HUES48 (cell line): ENCODE measurements at regions not wholly inside any gene's neighbourhood (a gene's known extent, or its start where the extent isn't known, plus 50 kb on each side); places are given as distances from the start of the nearest gene placed in this dataset.
"Not testable (repeated sequence)": the region's sequence is repeated elsewhere in the genome, so short reads cannot be mapped to it uniquely, and the experiment has no call there.

Experiments
- H3K27ac ChIP-seq: one replicate; pipeline ENCODE4 v1.7.0; 2013; ENCODE audit warnings: low read depth, low read length, inconsistent platforms
- H3K27me3 ChIP-seq: 2 replicates; pipeline ENCODE4 v1.6.1; 2013; ENCODE audit warnings: mild to moderate bottlenecking, low read length; ENCODE audit not compliant: control insufficient read depth, insufficient read depth
- H3K36me3 ChIP-seq: 2 replicates; pipeline ENCODE4 v1.6.1; 2013; ENCODE audit warnings: low read length; ENCODE audit not compliant: control insufficient read depth, insufficient read depth
- H3K4me1 ChIP-seq: 2 replicates; pipeline ENCODE4 v1.6.1; 2013; ENCODE audit warnings: mild to moderate bottlenecking, low read length; ENCODE audit not compliant: control insufficient read depth, insufficient read depth
- H3K4me3 ChIP-seq: 2 replicates; pipeline ENCODE4 v1.5.1; 2013; ENCODE audit warnings: mild to moderate bottlenecking, low read depth, low read length
- H3K9ac ChIP-seq: 2 replicates; pipeline ENCODE4 v1.6.1; 2013; ENCODE audit warnings: mild to moderate bottlenecking, low read depth, low read length, moderate library complexity
- H3K9me3 ChIP-seq: 2 replicates; pipeline ENCODE4 v1.6.1; 2013; ENCODE audit warnings: low read length; ENCODE audit not compliant: control insufficient read depth, insufficient read depth

DNA sequence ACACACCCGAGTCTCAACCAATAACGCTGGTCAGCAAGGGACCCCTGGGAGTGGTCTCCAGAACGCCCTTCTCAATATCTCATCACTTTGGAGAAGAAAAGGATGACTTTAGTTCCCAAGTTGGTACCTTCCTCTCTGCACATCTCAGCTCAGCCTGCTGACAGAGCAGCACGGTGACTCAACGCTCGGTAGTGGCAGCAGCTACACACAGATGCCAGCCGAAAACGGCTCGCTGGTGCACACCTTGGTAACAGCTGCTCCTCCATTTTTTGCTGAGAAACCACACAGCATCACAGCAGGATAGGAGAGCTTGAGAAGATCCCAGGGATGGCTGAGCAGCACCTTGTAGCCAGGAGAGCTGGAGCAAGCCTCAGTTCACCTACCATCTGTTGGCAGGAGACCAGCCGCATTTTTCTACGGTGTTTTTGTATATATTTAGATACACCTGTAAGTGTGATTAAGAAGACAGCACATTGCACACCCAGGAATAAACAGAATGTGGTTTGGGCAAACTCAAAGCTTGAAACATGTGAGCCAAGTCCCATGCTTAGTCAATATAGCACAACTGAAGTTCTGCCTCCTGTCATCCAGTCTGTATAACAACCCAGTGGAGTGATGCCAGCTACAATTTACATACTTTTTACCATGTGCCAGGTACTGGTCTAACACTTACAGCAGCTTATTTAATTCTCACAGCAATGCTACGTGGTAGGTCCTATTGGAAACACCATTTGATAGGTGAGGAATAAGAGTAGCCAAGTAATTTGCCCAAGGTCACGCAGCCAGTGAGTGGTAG lies 83.8 kb upstream of the ERCC4 start:
- Histone ChIP-seq H3K36me3 (no peaks in the 10 kb centered on the region), H3K27ac (no peak overlapping the region), H3K4me1 (no peaks in the 10 kb centered on the region), H3K9me3 (no peaks in the 10 kb centered on the region), H3K27me3 (no peaks in the 10 kb centered on the region), H3K4me3 (no peak overlapping the region), H3K9ac (no peak overlapping the region)

DNA sequence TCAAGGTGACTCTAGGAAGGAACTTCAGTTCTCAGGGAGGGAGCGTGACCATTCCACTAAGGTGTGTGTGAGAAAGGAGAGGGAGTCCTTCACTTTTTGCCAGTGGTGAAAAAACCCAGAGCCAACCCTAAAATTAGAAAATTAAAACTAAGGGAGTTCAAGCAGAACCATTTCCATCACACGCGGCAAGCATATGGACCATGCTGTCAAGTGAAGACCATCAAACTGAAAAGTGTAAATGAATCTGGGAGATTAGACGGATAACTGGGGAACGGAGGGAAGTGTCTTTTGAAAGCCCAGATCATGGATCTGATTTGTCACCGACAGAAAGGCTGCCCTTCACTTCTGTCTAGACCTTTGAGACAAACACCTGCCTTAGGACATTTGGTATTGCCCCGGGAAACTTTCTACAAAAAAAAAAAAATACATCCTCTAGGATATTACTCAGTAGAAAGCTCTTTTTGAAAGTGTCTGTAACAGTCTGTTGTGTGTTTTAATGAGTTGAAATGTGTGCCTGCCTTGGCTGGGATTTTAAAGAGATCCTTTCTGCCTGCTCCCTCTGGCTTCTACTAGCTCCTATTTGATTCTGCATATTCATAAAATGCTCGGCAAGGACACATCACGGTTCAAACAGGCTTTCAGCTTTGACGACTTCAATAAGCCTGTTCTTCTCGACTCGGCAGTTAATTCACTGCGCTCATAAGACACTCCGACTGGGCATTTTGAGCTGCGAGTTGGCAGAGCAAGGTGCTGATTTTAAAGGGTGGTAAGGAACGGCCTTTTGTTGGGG lies 81.4 kb upstream of the ERCC4 start:
- Histone ChIP-seq H3K36me3 (no peaks in the 10 kb centered on the region), H3K27ac (no peak overlapping the region), H3K4me1 (no peaks in the 10 kb centered on the region), H3K27me3 (no peaks in the 10 kb centered on the region), H3K4me3 (no peak overlapping the region), H3K9ac (no peak overlapping the region), H3K9me3 (no peaks in the 10 kb centered on the region)

GRCh38 chr16:13839577-13839976 lies 80.4 kb upstream of the ERCC4 start:
- Histone ChIP-seq H3K9ac (no peak overlapping the region), H3K9me3 (no peaks in the 10 kb centered on the region), H3K4me3 (no peak overlapping the region), H3K27me3 (no peaks in the 10 kb centered on the region), H3K27ac (no peak overlapping the region), H3K4me1 (no peaks in the 10 kb centered on the region), H3K36me3 (no peaks in the 10 kb centered on the region)

DNA sequence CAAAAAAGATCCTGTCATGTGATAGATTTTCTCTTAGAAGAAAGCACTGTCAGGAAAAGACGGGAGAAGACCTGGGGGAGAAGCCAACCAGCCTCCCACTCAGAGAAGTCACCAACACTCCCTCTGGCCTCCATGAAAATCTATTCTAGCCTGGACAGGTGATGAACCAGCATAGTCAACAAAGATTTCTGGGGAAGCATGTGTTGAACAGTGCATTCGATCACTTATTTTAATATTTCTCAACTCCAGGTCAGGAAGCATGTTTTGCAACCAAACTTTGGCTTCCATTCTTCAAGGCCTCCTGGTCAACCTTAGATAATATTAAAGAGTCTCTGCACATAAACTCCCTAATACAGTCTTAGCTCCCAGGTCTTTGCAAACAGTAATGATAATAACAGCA lies 74.7 kb upstream of the ERCC4 start:
- no peaks in the 10 kb centered on the region for H3K27me3 ChIP-seq

GRCh38 chr16:13848795-13849194 lies 71.2 kb upstream of the ERCC4 start:
- Histone ChIP-seq H3K4me1 (no peaks in the 10 kb centered on the region), H3K9ac (no peak overlapping the region), H3K27ac (no peak overlapping the region)

More for the DNA sequence above, 74.7 kb upstream of the ERCC4 start:
- no peak overlapping the region for H3K27ac ChIP-seq
- H3K4me3 ChIP-seq, result no peak overlapping the region
- no peak overlapping the region for H3K9ac ChIP-seq
- H3K36me3 ChIP-seq, result no peaks in the 10 kb centered on the region
- no peaks in the 10 kb centered on the region for H3K4me1 ChIP-seq
- H3K9me3 ChIP-seq, result no peaks in the 10 kb centered on the region

DNA sequence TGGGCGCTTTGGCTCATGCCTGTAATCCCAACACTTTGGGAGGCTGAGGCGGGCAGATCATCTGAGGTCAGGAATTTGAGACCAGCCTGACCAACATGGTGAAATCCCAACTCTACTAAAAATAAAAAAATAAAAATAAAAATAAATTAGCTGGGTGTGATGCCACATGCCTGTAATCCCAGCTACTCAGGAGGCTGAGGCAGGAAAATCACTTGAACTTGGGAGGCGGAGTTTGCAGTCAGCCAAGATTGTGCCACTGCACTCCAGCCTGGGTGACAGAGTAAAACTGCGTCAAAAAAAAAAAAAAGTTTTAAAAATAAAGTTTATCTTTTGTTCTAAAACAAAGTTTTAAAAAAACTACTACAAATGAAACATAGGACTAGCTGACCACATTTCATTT lies 69.8 kb upstream of the ERCC4 start:
- H3K9ac ChIP-seq, H3K27me3 ChIP-seq, H3K9me3 ChIP-seq, H3K27ac ChIP-seq, H3K4me3 ChIP-seq, H3K4me1 ChIP-seq, H3K36me3 ChIP-seq: not testable (repeated sequence)

More at GRCh38 chr16:13848795-13849194, 71.2 kb upstream of the ERCC4 start:
- H3K9me3 ChIP-seq, result no peaks in the 10 kb centered on the region
- H3K27me3 ChIP-seq, result no peaks in the 10 kb centered on the region
- H3K4me3 ChIP-seq, result no peak overlapping the region
- H3K36me3 ChIP-seq, result no peaks in the 10 kb centered on the region

- Histone ChIP-seq H3K4me1 (no peaks in the 10 kb centered on the region), H3K27me3 (no peaks in the 10 kb centered on the region), H3K4me3 (no peak overlapping the region), H3K36me3 (no peaks in the 10 kb centered on the region), H3K9me3 (no peaks in the 10 kb centered on the region), H3K9ac (no peak overlapping the region), H3K27ac (no peak overlapping the region)
Measured at GRCh38 chr16:13852827-13853226, 67.1 kb upstream of the ERCC4 start.

GRCh38 chr16:13856398-13856797 lies 63.6 kb upstream of the ERCC4 start:
- no peak overlapping the region for H3K27ac ChIP-seq
- no peaks in the 10 kb centered on the region for H3K4me1 ChIP-seq
- no peak overlapping the region for H3K9ac ChIP-seq
- H3K27me3 ChIP-seq, result no peaks in the 10 kb centered on the region
- no peak overlapping the region for H3K4me3 ChIP-seq
- H3K36me3 ChIP-seq, result no peaks in the 10 kb centered on the region
- no peaks in the 10 kb centered on the region for H3K9me3 ChIP-seq

DNA sequence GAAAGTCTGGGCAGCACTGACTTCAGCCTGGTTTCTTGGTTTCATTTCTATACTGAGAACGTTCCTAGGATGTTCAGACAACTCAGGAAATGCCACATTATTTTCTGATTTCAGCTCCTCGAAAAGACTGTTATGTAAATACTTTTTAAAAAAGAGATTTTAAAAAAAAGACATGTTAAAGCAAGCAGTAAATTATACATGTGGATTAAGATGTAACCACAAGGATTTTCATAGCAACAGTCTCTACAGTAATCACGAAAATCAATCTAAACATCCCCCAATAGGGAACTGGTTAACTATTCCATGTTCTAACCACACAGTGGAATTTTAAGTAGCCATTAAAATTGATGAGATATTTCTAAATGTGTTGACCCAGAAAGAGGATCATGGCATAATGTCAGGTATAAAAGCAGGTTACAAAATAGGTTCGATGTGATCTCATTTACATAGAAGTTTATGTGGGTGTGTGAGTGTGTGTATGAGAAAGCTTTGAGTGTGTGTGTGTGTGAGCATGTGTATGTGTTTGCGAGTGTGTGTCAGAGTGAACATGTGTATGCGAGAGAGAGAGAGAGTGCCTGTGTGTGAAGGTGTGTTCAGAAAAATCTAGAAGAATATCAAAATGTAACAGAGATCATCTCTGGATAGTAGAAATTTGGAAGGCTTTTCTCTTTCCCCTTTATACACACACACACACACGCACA lies 63.0 kb upstream of the ERCC4 start:
- H3K36me3 ChIP-seq, result no peaks in the 10 kb centered on the region
- no peak overlapping the region for H3K4me3 ChIP-seq
- H3K27ac ChIP-seq, result no peak overlapping the region
- H3K27me3 ChIP-seq, result no peaks in the 10 kb centered on the region
- no peak overlapping the region for H3K9ac ChIP-seq
- no peaks in the 10 kb centered on the region for H3K9me3 ChIP-seq
- no peaks in the 10 kb centered on the region for H3K4me1 ChIP-seq

DNA sequence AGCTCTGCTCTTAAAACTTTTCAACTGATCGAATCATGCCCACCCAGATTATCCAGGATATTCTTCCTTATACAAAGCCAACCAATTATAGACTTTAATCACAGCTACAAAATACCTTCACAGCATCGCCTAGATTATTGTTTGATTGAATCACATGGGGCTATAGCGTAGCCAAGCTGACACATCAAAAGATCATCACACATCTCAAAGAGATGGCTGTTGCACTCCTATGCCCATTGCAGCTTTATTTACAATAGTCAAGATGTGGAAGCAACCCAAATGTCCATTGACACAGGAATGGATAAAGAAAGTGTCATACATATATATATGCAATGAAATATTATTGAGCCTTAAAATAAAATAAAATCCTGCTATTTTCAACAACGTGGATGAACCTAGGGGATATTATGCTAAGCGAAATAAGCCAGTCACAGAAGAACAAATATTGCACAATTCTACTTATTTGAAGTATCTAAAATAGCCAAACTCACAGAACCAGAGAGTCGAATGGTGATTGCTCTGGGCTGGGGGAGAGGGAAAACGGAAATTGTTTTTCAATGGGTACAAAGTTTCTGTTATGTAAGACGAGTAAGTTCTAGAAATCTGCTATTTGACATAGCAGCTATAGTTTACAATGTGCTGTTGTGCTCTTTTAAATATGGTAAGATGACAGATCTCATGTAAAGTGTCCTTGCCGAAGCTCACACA lies 60.9 kb upstream of the ERCC4 start:
- Histone ChIP-seq H3K27ac (no peak overlapping the region), H3K9me3 (no peaks in the 10 kb centered on the region), H3K9ac (no peak overlapping the region), H3K4me1 (no peaks in the 10 kb centered on the region), H3K36me3 (no peaks in the 10 kb centered on the region), H3K4me3 (no peak overlapping the region), H3K27me3 (no peaks in the 10 kb centered on the region)
